Tibial nerve (tissue), 4 donors: ENCODE measurements at regions not wholly inside any gene's neighbourhood (a gene's known extent, or its start where the extent isn't known, plus 50 kb on each side); places are given as distances from the start of the nearest gene placed in this dataset.

Experiments used
- CTCF ChIP-seq, 5 experiments: fragments of 200-600 bp in 3 of 5; fragments of 450-650 bp in 2 of 5; sonication (generic) in 3 of 5; IDR thresholded peaks; one replicate each; pipeline ENCODE4 v1.5.1; 2016 to 2019; ENCODE audit warnings: antibody characterized with exemption in 5 of 5, mild to moderate bottlenecking in 3 of 5, moderate library complexity in 2 of 5
- EP300 ChIP-seq, 2 donors: sonication (generic); formaldehyde crosslinking; IDR thresholded peaks; one replicate each; pipeline ENCODE4 v1.6.1; 2017; ENCODE audit warnings: antibody characterized with exemption in 2 of 2, mild to moderate bottlenecking in 1 of 2
- POLR2A ChIP-seq, 2 donors: fragments of 450-650 bp; IDR thresholded peaks; one replicate each; pipeline ENCODE4 v1.6.1; 2017; ENCODE audit warnings: antibody characterized with exemption in 2 of 2, mild to moderate bottlenecking in 2 of 2, moderate library complexity in 2 of 2

- no peak for TF ChIP-seq CTCF (IDR thresholded peaks at IDR 0.05)
- no peak for TF ChIP-seq POLR2A (IDR thresholded peaks at IDR 0.05)
- TF ChIP-seq EP300 (IDR thresholded peaks at IDR 0.05), result no peak
Measured at GRCh38 chr2:18446715-18447114, 113.7 kb downstream of the RDH14 start.
